GM12891 (cell line): ENCODE measurements at regions not wholly inside any gene's neighbourhood (a gene's known extent, or its start where the extent isn't known, plus 50 kb on each side); places are given as distances from the start of the nearest gene placed in this dataset.

Experiments
- PAX5 ChIP-seq: IDR thresholded peaks from 2 replicates; pipeline ENCODE4 v1.6.1; 2011; ENCODE audit warnings: low read length, moderate library complexity, mild to moderate bottlenecking; ENCODE audit not compliant: insufficient read depth, severe bottlenecking
- POLR2A ChIP-seq: IDR thresholded peaks from 2 replicates; pipeline ENCODE4 v1.6.1; 2011; ENCODE audit warnings: low read depth, low read length, control low read depth
- POLR2AphosphoS5 ChIP-seq: IDR thresholded peaks from 2 replicates; pipeline ENCODE4 v1.6.1; 2011; ENCODE audit warnings: low read depth, low read length, control low read depth
- POU2F2 ChIP-seq: IDR thresholded peaks from 2 replicates; pipeline ENCODE4 v1.6.1; 2011; ENCODE audit warnings: low read depth, mild to moderate bottlenecking, control low read depth, low read length, moderate library complexity
- SPI1 ChIP-seq: IDR thresholded peaks from 2 replicates; pipeline ENCODE4 v1.6.1; 2011; ENCODE audit warnings: low read depth, low read length, control low read depth
- TAF1 ChIP-seq: IDR thresholded peaks from 2 replicates; pipeline ENCODE4 v1.6.1; 2011; ENCODE audit warnings: low read depth, low read length, control low read depth

DNA sequence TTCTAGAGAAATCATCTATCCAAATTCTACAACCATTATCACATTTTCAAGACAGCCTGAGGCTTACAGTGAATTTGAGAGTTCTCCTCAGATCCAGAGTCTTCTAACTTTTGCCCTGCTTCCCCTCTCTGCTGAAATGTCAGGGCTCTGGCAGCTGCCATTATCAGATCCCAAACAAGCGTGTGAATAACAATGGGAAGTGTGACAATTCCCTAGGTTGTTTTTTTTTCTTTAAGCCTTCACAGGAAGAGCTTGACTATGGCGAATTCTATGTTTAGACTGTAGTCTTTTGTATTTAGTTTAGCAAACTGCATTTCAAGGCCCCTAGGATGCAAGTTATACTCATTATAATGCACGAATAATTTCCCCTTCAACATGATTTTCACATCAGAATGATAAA lies 61.3 kb upstream of the KDR start:
- no peak for TF ChIP-seq POLR2A
- no peak for TF ChIP-seq POLR2AphosphoS5
- no peak for TF ChIP-seq TAF1
- no peak for TF ChIP-seq POU2F2
- TF ChIP-seq SPI1 = no peak
- no peak for TF ChIP-seq PAX5
